ENCODE measurements at regions not wholly inside any gene's neighbourhood (a gene's known extent, or its start where the extent isn't known, plus 50 kb on each side); places are given as distances from the start of the nearest gene placed in this dataset.
"Not testable (repeated sequence)": the region's sequence is repeated elsewhere in the genome, so short reads cannot be mapped to it uniquely, and the experiment has no call there.

- H3K4me3 Mint-ChIP-seq: no peak overlapping the region
- no peaks in the 10 kb centered on the region for H3K27me3 Mint-ChIP-seq
- no peak overlapping the region for H3K27ac Mint-ChIP-seq
- H3K4me1 Mint-ChIP-seq: no peaks in the 10 kb centered on the region
- no peaks in the 10 kb centered on the region for H3K36me3 Mint-ChIP-seq
- DNase-seq: no peak
- H3K9me3 Mint-ChIP-seq: peaks cover 6% of the 10 kb centered on the region
- CTCF ChIA-PET: no interaction called here
Observed at GRCh38 chr2:142294225-142294624, 163.4 kb upstream of the LRP1B start.

GRCh38 chr2:142291969-142292368 lies 161.2 kb upstream of the LRP1B start:
- peaks cover 4% of the 10 kb centered on the region for H3K9me3 Mint-ChIP-seq
- no peak for DNase-seq
- no peaks in the 10 kb centered on the region for H3K4me1 Mint-ChIP-seq
- CTCF ChIA-PET: no interaction called here
- H3K4me3 Mint-ChIP-seq: no peak overlapping the region
- H3K36me3 Mint-ChIP-seq: no peaks in the 10 kb centered on the region
- H3K27ac Mint-ChIP-seq: no peak overlapping the region
- no peaks in the 10 kb centered on the region for H3K27me3 Mint-ChIP-seq

GRCh38 chr2:142290931-142291330 lies 160.1 kb upstream of the LRP1B start:
- no peak for DNase-seq
- peaks cover 10% of the 10 kb centered on the region for H3K9me3 Mint-ChIP-seq
- no peaks in the 10 kb centered on the region for H3K4me1 Mint-ChIP-seq
- H3K4me3 Mint-ChIP-seq: no peak overlapping the region
- H3K36me3 Mint-ChIP-seq: no peaks in the 10 kb centered on the region
- no peak overlapping the region for H3K27ac Mint-ChIP-seq
- CTCF ChIA-PET: no interaction called here
- H3K27me3 Mint-ChIP-seq: no peaks in the 10 kb centered on the region

GRCh38 chr2:142286618-142287017 lies 155.8 kb upstream of the LRP1B start:
- Mint-ChIP-seq H3K27ac (no peak overlapping the region), H3K27me3 (no peaks in the 10 kb centered on the region), H3K4me3 (no peak overlapping the region), H3K4me1 (no peaks in the 10 kb centered on the region), H3K9me3 (peaks cover 7% of the 10 kb centered on the region), H3K36me3 (no peaks in the 10 kb centered on the region)
- CTCF ChIA-PET: no interaction called here
- DNase-seq: no peak

- Mint-ChIP-seq H3K4me1 (no peaks in the 10 kb centered on the region), H3K36me3 (no peaks in the 10 kb centered on the region), H3K4me3 (no peak overlapping the region), H3K27me3 (no peaks in the 10 kb centered on the region), H3K9me3 (peaks cover 7% of the 10 kb centered on the region), H3K27ac (no peak overlapping the region)
- no peak for DNase-seq
- CTCF ChIA-PET: no interaction called here
Observed at GRCh38 chr2:142285480-142285879, 154.7 kb upstream of the LRP1B start.

GRCh38 chr2:142284336-142284735 lies 153.5 kb upstream of the LRP1B start:
- H3K36me3 Mint-ChIP-seq, H3K9me3 Mint-ChIP-seq, H3K27me3 Mint-ChIP-seq, H3K4me3 Mint-ChIP-seq, H3K4me1 Mint-ChIP-seq, CTCF ChIA-PET, DNase-seq, H3K27ac Mint-ChIP-seq: not testable (repeated sequence)

- Mint-ChIP-seq H3K4me1 (no peaks in the 10 kb centered on the region), H3K4me3 (no peak overlapping the region), H3K9me3 (peaks cover 4% of the 10 kb centered on the region), H3K36me3 (no peaks in the 10 kb centered on the region), H3K27ac (no peak overlapping the region), H3K27me3 (no peaks in the 10 kb centered on the region)
- no peak for DNase-seq
- CTCF ChIA-PET: no interaction called here
Observed at GRCh38 chr2:142280831-142281230, 150.0 kb upstream of the LRP1B start.

- CTCF ChIA-PET: no interaction called here
- peaks cover 2% of the 10 kb centered on the region for H3K9me3 Mint-ChIP-seq
- no peak overlapping the region for H3K4me3 Mint-ChIP-seq
Observed at GRCh38 chr2:142270990-142271389, 140.2 kb upstream of the LRP1B start.

GRCh38 chr2:142270291-142270690 lies 139.5 kb upstream of the LRP1B start:
- Mint-ChIP-seq H3K9me3 (no peaks in the 10 kb centered on the region), H3K27me3 (no peaks in the 10 kb centered on the region), H3K36me3 (no peaks in the 10 kb centered on the region), H3K4me1 (no peaks in the 10 kb centered on the region), H3K4me3 (no peak overlapping the region), H3K27ac (no peak overlapping the region)
- DNase-seq: no peak
- CTCF ChIA-PET: no interaction called here

More at GRCh38 chr2:142270990-142271389, 140.2 kb upstream of the LRP1B start:
- no peak overlapping the region for H3K27ac Mint-ChIP-seq
- H3K27me3 Mint-ChIP-seq: no peaks in the 10 kb centered on the region
- H3K36me3 Mint-ChIP-seq: no peaks in the 10 kb centered on the region
- H3K4me1 Mint-ChIP-seq: no peaks in the 10 kb centered on the region
- DNase-seq: no peak

GRCh38 chr2:142259356-142259755 lies 128.5 kb upstream of the LRP1B start:
- no peak for DNase-seq
- H3K4me1 Mint-ChIP-seq: no peaks in the 10 kb centered on the region
- no peaks in the 10 kb centered on the region for H3K27me3 Mint-ChIP-seq
- H3K36me3 Mint-ChIP-seq: no peaks in the 10 kb centered on the region
- H3K4me3 Mint-ChIP-seq: no peak overlapping the region
- peaks cover 16% of the 10 kb centered on the region for H3K9me3 Mint-ChIP-seq
- CTCF ChIA-PET: no interaction called here
- no peak overlapping the region for H3K27ac Mint-ChIP-seq

GRCh38 chr2:142254031-142254430 lies 123.2 kb upstream of the LRP1B start:
- Mint-ChIP-seq H3K36me3 (no peaks in the 10 kb centered on the region), H3K27ac (no peak overlapping the region), H3K9me3 (peaks cover 11% of the 10 kb centered on the region), H3K4me1 (no peaks in the 10 kb centered on the region), H3K4me3 (no peak overlapping the region), H3K27me3 (no peaks in the 10 kb centered on the region)
- DNase-seq: no peak
- CTCF ChIA-PET: no interaction called here

GRCh38 chr2:142241016-142241415 lies 110.2 kb upstream of the LRP1B start:
- H3K4me1 Mint-ChIP-seq: no peaks in the 10 kb centered on the region
- no peaks in the 10 kb centered on the region for H3K27me3 Mint-ChIP-seq
- no peak overlapping the region for H3K27ac Mint-ChIP-seq
- CTCF ChIA-PET: no interaction called here
- DNase-seq: no peak
- no peaks in the 10 kb centered on the region for H3K36me3 Mint-ChIP-seq
- H3K4me3 Mint-ChIP-seq: no peak overlapping the region
- peaks cover 5% of the 10 kb centered on the region for H3K9me3 Mint-ChIP-seq

GRCh38 chr2:142236181-142236580 lies 105.4 kb upstream of the LRP1B start:
- Mint-ChIP-seq H3K9me3 (peaks cover 6% of the 10 kb centered on the region), H3K4me3 (no peak overlapping the region), H3K27me3 (no peaks in the 10 kb centered on the region), H3K4me1 (no peaks in the 10 kb centered on the region), H3K36me3 (no peaks in the 10 kb centered on the region), H3K27ac (no peak overlapping the region)
- CTCF ChIA-PET: no interaction called here
- no peak for DNase-seq

GRCh38 chr2:142234741-142235140 lies 103.9 kb upstream of the LRP1B start:
- no peaks in the 10 kb centered on the region for H3K4me1 Mint-ChIP-seq
- H3K9me3 Mint-ChIP-seq: peaks cover 3% of the 10 kb centered on the region
- no peak for DNase-seq
- no peaks in the 10 kb centered on the region for H3K27me3 Mint-ChIP-seq
- CTCF ChIA-PET: no interaction called here
- H3K27ac Mint-ChIP-seq: no peak overlapping the region
- H3K4me3 Mint-ChIP-seq: no peak overlapping the region
- H3K36me3 Mint-ChIP-seq: no peaks in the 10 kb centered on the region

GRCh38 chr2:142223309-142223708 lies 92.5 kb upstream of the LRP1B start:
- Mint-ChIP-seq H3K27ac (no peak overlapping the region), H3K9me3 (peaks cover 7% of the 10 kb centered on the region), H3K36me3 (no peaks in the 10 kb centered on the region), H3K4me1 (no peaks in the 10 kb centered on the region), H3K4me3 (no peak overlapping the region), H3K27me3 (no peaks in the 10 kb centered on the region)
- CTCF ChIA-PET: no interaction called here
- DNase-seq: no peak

- DNase-seq: no peak
- Mint-ChIP-seq H3K36me3 (no peaks in the 10 kb centered on the region), H3K27ac (no peak overlapping the region), H3K27me3 (no peaks in the 10 kb centered on the region), H3K9me3 (peaks cover 7% of the 10 kb centered on the region), H3K4me3 (no peak overlapping the region), H3K4me1 (no peaks in the 10 kb centered on the region)
- CTCF ChIA-PET: no interaction called here
Observed at GRCh38 chr2:142222715-142223114, 91.9 kb upstream of the LRP1B start.

Data from activated naive CD4-positive, alpha-beta T cell treated with anti-CD3 and anti-CD28 coated beads, Interleukin-2, amount 10 ng/mL, durations not matched to agents 7 days and 5 days (primary cell).